Trophoblast cell (in vitro differentiated cells and primary cell): ENCODE measurements at regions not wholly inside any gene's neighbourhood (a gene's known extent, or its start where the extent isn't known, plus 50 kb on each side); places are given as distances from the start of the nearest gene placed in this dataset.

Experiments
- DNase-seq, 2 donors: peaks; one replicate each; pipeline ENCODE4 v3.0.0-alpha.2; 2016
- H2AFZ ChIP-seq: 2 replicates; pipeline ENCODE4 v1.6.1; 2013; ENCODE audit warnings: low read length, moderate library complexity, mild to moderate bottlenecking; ENCODE audit not compliant: insufficient read depth, poor library complexity
- H2AK5ac ChIP-seq: 2 replicates; pipeline ENCODE4 v1.6.1; 2013; ENCODE audit warnings: mild to moderate bottlenecking, low read length
- H2BK120ac ChIP-seq: 2 replicates; pipeline ENCODE4 v1.6.1; 2013; ENCODE audit warnings: low read length, mild to moderate bottlenecking, moderate library complexity; ENCODE audit not compliant: insufficient read depth, poor library complexity
- H2BK12ac ChIP-seq: 2 replicates; pipeline ENCODE4 v1.6.1; 2013; ENCODE audit warnings: mild to moderate bottlenecking, low read length, moderate library complexity
- H2BK5ac ChIP-seq: 2 replicates; pipeline ENCODE4 v1.6.1; 2013; ENCODE audit warnings: low read length, low read depth, moderate library complexity, mild to moderate bottlenecking; ENCODE audit not compliant: poor library complexity
- H3K14ac ChIP-seq: 2 replicates; pipeline ENCODE4 v1.6.1; 2013; ENCODE audit warnings: mild to moderate bottlenecking, low read length
- H3K18ac ChIP-seq: 2 replicates; pipeline ENCODE4 v1.6.1; 2013; ENCODE audit warnings: mild to moderate bottlenecking, low read length
- H3K23ac ChIP-seq: 2 replicates; pipeline ENCODE4 v1.6.1; 2013; ENCODE audit warnings: low read length
- H3K27ac ChIP-seq: 2 replicates; pipeline ENCODE4 v1.5.1; 2013; ENCODE audit warnings: low read depth, mild to moderate bottlenecking, inconsistent platforms, low read length, moderate library complexity
- H3K27me3 ChIP-seq: 2 replicates; pipeline ENCODE4 v1.6.1; 2013; ENCODE audit warnings: inconsistent platforms, mild to moderate bottlenecking, low read length, moderate library complexity; ENCODE audit not compliant: insufficient read depth
- H3K36me3 ChIP-seq, 2 experiments: 1 replicate in 1 of 2; 2 replicates in 1 of 2; pipeline ENCODE4 v1.6.1; 2013; ENCODE audit warnings: low read length in 2 of 2, mild to moderate bottlenecking in 2 of 2, moderate library complexity in 1 of 2; ENCODE audit not compliant: insufficient read depth in 2 of 2, control insufficient read depth in 1 of 2
- H3K4ac ChIP-seq: 2 replicates; pipeline ENCODE4 v1.6.1; 2013; ENCODE audit warnings: low read depth, mild to moderate bottlenecking, low read length, moderate library complexity
- H3K4me1 ChIP-seq, 2 experiments: 1 replicate in 1 of 2; 2 replicates in 1 of 2; pipeline ENCODE4 v1.6.1; 2013; ENCODE audit warnings: low read length in 2 of 2, mild to moderate bottlenecking in 2 of 2, moderate library complexity in 1 of 2; ENCODE audit not compliant: insufficient read depth in 2 of 2, control insufficient read depth in 1 of 2
- H3K4me2 ChIP-seq: 2 replicates; pipeline ENCODE4 v1.6.1; 2013; ENCODE audit warnings: inconsistent platforms, mild to moderate bottlenecking, low read length, moderate library complexity
- H3K4me3 ChIP-seq: 2 replicates; pipeline ENCODE4 v1.5.1; 2013; ENCODE audit warnings: mild to moderate bottlenecking, low read depth, low read length, inconsistent platforms
- H3K79me1 ChIP-seq: one replicate; pipeline ENCODE4 v1.6.1; 2013; ENCODE audit warnings: low read length
- H3K79me2 ChIP-seq: 2 replicates; pipeline ENCODE4 v1.6.1; 2013; ENCODE audit warnings: low read length, mild to moderate bottlenecking; ENCODE audit not compliant: control insufficient read depth, insufficient read depth, poor library complexity
- H3K9ac ChIP-seq: 2 replicates; pipeline ENCODE4 v1.6.1; 2013; ENCODE audit warnings: mild to moderate bottlenecking, low read length
- H3K9me3 ChIP-seq: 2 replicates; pipeline ENCODE4 v1.6.1; 2013; ENCODE audit warnings: low read depth, mild to moderate bottlenecking, control low read depth, inconsistent platforms, low read length; ENCODE audit not compliant: insufficient read depth
- H4K12ac ChIP-seq: 2 replicates; pipeline ENCODE4 v1.6.1; 2013; ENCODE audit warnings: low read depth, mild to moderate bottlenecking, low read length, moderate library complexity
- H4K8ac ChIP-seq: 2 replicates; pipeline ENCODE4 v1.6.1; 2013; ENCODE audit warnings: low read depth, mild to moderate bottlenecking, low read length, moderate library complexity
- H4K91ac ChIP-seq: one replicate; pipeline ENCODE4 v1.6.1; 2013; ENCODE audit warnings: low read depth, mild to moderate bottlenecking, low read length, moderate library complexity
- WGBS: extraction: QIAGEN DNeasy Blood & Tissue Kit; methylation state at CpG from one replicate; pipeline ENCODE4 v1.1.7; 2013; ENCODE audit warnings: missing lambda C conversion rate; ENCODE audit not compliant: insufficient read length, insufficient coverage; ENCODE audit errors: extremely low coverage; 5-methylcytosine and 5-hydroxymethylcytosine counted together

DNA sequence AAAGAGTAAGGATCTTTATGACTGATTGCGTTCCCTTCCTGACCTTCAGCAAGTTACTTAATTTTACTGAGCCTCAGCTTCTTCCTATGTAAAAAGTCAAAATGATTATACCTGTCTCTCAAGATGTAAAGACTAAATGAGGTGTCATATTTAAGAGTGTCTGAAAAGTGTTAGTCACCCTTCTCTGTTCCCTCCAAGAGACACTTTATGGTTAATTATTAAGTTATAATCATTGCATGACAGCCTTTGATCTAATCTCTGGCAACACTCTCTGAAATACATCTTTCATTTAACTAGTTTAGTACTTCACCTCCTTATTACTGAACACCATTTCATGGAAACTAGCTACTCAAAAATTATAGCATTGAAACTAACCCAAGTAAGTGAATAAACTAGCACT is 54.8 kb downstream of the BMAL2 start:
- WGBS: no CpG with 5 or more reads among the region's 1 CpG
- no peaks in the 10 kb centered on the region for H3K27me3 ChIP-seq

DNA sequence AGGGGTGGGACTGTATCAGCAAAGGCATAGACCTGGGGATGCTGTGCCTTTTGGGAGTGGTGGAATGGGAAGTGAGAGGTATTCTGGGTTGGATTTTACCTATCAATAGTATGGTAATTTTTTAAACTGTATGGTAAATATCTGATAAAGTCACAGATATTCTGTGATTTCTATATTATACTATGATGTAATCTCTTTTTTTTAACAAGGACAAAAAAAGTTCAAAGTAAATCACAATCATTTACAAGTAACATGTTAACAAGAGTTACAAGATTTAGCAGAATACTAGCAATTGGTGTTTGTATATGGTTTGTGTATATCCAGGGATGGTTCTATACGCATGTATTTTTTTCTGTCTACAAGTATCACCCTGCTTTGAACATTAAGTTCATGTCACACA is 56.0 kb downstream of the BMAL2 start:
- no peak overlapping the region for H4K12ac ChIP-seq
- no peak overlapping the region for H4K8ac ChIP-seq
- H3K14ac ChIP-seq: no peak overlapping the region
- no peak overlapping the region for H3K4ac ChIP-seq
- H2BK120ac ChIP-seq: no peak overlapping the region
- no peaks in the 10 kb centered on the region for H3K27me3 ChIP-seq
- H3K9me3 ChIP-seq: no peaks in the 10 kb centered on the region
- H2BK12ac ChIP-seq: no peak overlapping the region
- H3K27ac ChIP-seq: no peak overlapping the region
- no peak for DNase-seq
- H2BK5ac ChIP-seq: no peak overlapping the region
- no peaks in the 10 kb centered on the region for H3K36me3 ChIP-seq
- no peak overlapping the region for H3K23ac ChIP-seq
- no peak overlapping the region for H3K4me3 ChIP-seq
- no peak overlapping the region for H3K18ac ChIP-seq
- WGBS: no CpG with 5 or more reads among the region's 1 CpG
- H3K4me1 ChIP-seq: peaks cover 0 to 2% of the 10 kb centered on the region in 2 experiments
- H3K79me1 ChIP-seq: no peaks in the 10 kb centered on the region
- no peak overlapping the region for H2AFZ ChIP-seq
- H4K91ac ChIP-seq: no peak overlapping the region
- no peak overlapping the region for H3K9ac ChIP-seq
- no peaks in the 10 kb centered on the region for H3K79me2 ChIP-seq
- H2AK5ac ChIP-seq: no peak overlapping the region
- no peak overlapping the region for H3K4me2 ChIP-seq

More for the DNA sequence above, 54.8 kb downstream of the BMAL2 start:
- H3K36me3 ChIP-seq: no peaks in the 10 kb centered on the region
- H3K4me2 ChIP-seq: no peak overlapping the region
- no peak overlapping the region for H3K27ac ChIP-seq
- H3K4me1 ChIP-seq: peaks cover 0 to 5% of the 10 kb centered on the region in 2 experiments
- H3K4me3 ChIP-seq: no peak overlapping the region
- no peaks in the 10 kb centered on the region for H3K79me2 ChIP-seq
- H4K8ac ChIP-seq: no peak overlapping the region
- no peak overlapping the region for H3K4ac ChIP-seq
- H3K9ac ChIP-seq: no peak overlapping the region
- H2BK12ac ChIP-seq: no peak overlapping the region
- no peak overlapping the region for H4K91ac ChIP-seq
- H3K14ac ChIP-seq: no peak overlapping the region
- no peaks in the 10 kb centered on the region for H3K79me1 ChIP-seq
- no peak for DNase-seq
- H3K9me3 ChIP-seq: no peaks in the 10 kb centered on the region
- H2AK5ac ChIP-seq: no peak overlapping the region
- no peak overlapping the region for H3K23ac ChIP-seq
- no peak overlapping the region for H3K18ac ChIP-seq
- H2AFZ ChIP-seq: no peak overlapping the region
- no peak overlapping the region for H2BK5ac ChIP-seq
- H4K12ac ChIP-seq: no peak overlapping the region
- no peak overlapping the region for H2BK120ac ChIP-seq

DNA sequence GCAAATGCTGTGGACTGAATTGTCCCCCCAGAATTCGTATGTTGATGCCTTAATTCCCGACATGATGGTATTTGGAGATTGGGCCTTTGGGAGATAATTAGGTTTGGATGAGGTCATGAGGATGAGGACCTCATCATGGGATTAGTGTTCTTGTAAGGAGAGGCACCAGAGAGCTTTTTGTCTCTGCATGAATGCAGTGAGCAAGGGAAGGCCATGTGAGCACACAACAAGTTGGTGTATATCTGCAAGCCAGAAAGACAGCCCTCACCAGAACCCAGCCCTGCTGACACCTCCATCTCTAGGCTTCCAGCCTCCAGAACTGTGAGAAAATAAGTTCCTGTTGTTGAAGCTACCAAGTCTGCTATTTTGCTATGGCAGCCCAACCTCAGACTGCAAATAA is 51.9 kb upstream of the SMCO2 start:
- WGBS: no CpG with 5 or more reads among the region's 2 CpGs
- Histone ChIP-seq H3K9ac (no peak overlapping the region), H3K4me1 (no peaks in the 10 kb centered on the region)

DNA sequence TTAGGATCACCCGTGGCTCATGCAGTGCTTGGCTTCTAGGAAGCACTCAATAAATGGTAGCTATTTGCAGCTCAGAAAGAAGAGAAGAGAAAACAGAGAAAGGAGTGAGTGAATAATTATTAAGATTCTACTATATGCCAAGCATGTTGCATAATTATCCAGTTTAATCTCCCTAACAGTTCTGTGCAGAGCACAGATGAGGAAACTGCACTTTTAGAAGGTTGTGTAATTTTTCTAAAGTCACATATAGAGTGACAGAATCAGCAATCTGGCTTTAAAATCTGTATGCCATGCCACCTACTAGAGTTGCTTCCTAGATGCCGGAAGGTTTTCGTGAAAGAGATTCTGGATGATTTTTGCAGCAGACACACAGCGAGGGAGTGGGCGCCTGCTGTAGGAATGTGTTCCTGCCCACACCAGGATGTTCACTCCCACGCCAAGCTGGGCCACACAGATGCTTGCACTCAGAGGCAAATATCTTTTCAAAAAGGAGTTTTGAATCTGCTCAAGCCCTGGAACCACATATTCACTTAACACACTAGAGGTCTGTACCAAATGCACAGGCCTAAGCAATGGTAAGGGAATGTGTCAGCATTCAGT is 50.2 kb upstream of the SMCO2 start:
- no peak overlapping the region for H3K4me2 ChIP-seq
- H2BK12ac ChIP-seq: no peak overlapping the region
- H3K79me2 ChIP-seq: no peaks in the 10 kb centered on the region
- WGBS: no CpG with 5 or more reads among the region's 6 CpGs
- H3K14ac ChIP-seq: no peak overlapping the region
- no peak overlapping the region for H4K91ac ChIP-seq
- H3K4ac ChIP-seq: no peak overlapping the region
- no peak overlapping the region for H4K12ac ChIP-seq
- H3K9me3 ChIP-seq: no peaks in the 10 kb centered on the region
- no peak overlapping the region for H3K9ac ChIP-seq
- H2AK5ac ChIP-seq: no peak overlapping the region
- no peak overlapping the region for H2BK5ac ChIP-seq
- no peak overlapping the region for H4K8ac ChIP-seq
- H2AFZ ChIP-seq: no peak overlapping the region
- DNase-seq: peak in 1 of 2 donors; percentile 1
- no peak overlapping the region for H3K18ac ChIP-seq
- H3K36me3 ChIP-seq: no peaks in the 10 kb centered on the region
- H3K27me3 ChIP-seq: no peaks in the 10 kb centered on the region
- no peak overlapping the region for H3K4me3 ChIP-seq
- no peak overlapping the region for H2BK120ac ChIP-seq
- H3K4me1 ChIP-seq: no peaks in the 10 kb centered on the region
- no peak overlapping the region for H3K23ac ChIP-seq
- no peak overlapping the region for H3K27ac ChIP-seq
- H3K79me1 ChIP-seq: no peaks in the 10 kb centered on the region

More for the DNA sequence above, 51.9 kb upstream of the SMCO2 start:
- no peaks in the 10 kb centered on the region for H3K36me3 ChIP-seq
- no peaks in the 10 kb centered on the region for H3K79me1 ChIP-seq
- H2BK12ac ChIP-seq: no peak overlapping the region
- H3K4ac ChIP-seq: no peak overlapping the region
- no peak overlapping the region for H2AFZ ChIP-seq
- H2BK5ac ChIP-seq: no peak overlapping the region
- H3K4me2 ChIP-seq: no peak overlapping the region
- H3K14ac ChIP-seq: no peak overlapping the region
- H3K9me3 ChIP-seq: no peaks in the 10 kb centered on the region
- no peak overlapping the region for H3K27ac ChIP-seq
- no peak overlapping the region for H3K4me3 ChIP-seq
- no peak overlapping the region for H2BK120ac ChIP-seq
- H4K12ac ChIP-seq: no peak overlapping the region
- no peak for DNase-seq
- no peak overlapping the region for H2AK5ac ChIP-seq
- no peak overlapping the region for H3K18ac ChIP-seq
- no peaks in the 10 kb centered on the region for H3K27me3 ChIP-seq
- H4K91ac ChIP-seq: no peak overlapping the region
- H4K8ac ChIP-seq: no peak overlapping the region
- no peak overlapping the region for H3K23ac ChIP-seq
- no peaks in the 10 kb centered on the region for H3K79me2 ChIP-seq
